ENCODE measurements at regions not wholly inside any gene's neighbourhood (a gene's known extent, or its start where the extent isn't known, plus 50 kb on each side); places are given as distances from the start of the nearest gene placed in this dataset.

GRCh38 chr6:27760464-27760863 is 151.7 kb downstream of the OR2B2 start:
- TF ChIP-seq POLR2A (IDR thresholded peaks at IDR 0.05) (no peak), CTCF (IDR thresholded peaks at IDR 0.05) (no peak)
- no peak overlapping the region for H3K4me3 ChIP-seq
- intact Hi-C loops (cut with DNase I) = no loop called here
- peaks cover 28% of the 10 kb centered on the region for H3K27me3 ChIP-seq
- no peak overlapping the region for H3K27ac ChIP-seq
- no peaks in the 10 kb centered on the region for H3K4me1 ChIP-seq (replicated peaks in 1 of 2)
- H3K9me3 ChIP-seq (replicated peaks in 1 of 3) = no peaks in the 10 kb centered on the region
- no peaks in the 10 kb centered on the region for H3K36me3 ChIP-seq (replicated peaks in 1 of 2)
- no peak for DNase-seq
- 72 to 96% (median 85%) methylated on average over 2 of the region's 2 CpGs for WGBS, 4 donors

- peaks cover 28% of the 10 kb centered on the region for H3K27me3 ChIP-seq
- 66 to 81% (median 74%) methylated on average over 1 of the region's 1 CpG for WGBS, 4 donors
- no peaks in the 10 kb centered on the region for H3K36me3 ChIP-seq (replicated peaks in 1 of 2)
- no peaks in the 10 kb centered on the region for H3K4me1 ChIP-seq (replicated peaks in 1 of 2)
- intact Hi-C loops (cut with DNase I) = loop anchor here in 1 of 2 donors (10.0 kb wide), 1 partner anchor 245 kb away; no protein-coding TSS in a partner anchor
- H3K4me3 ChIP-seq = no peak overlapping the region
- no peak overlapping the region for H3K27ac ChIP-seq
- no peaks in the 10 kb centered on the region for H3K9me3 ChIP-seq (replicated peaks in 1 of 3)
- TF ChIP-seq POLR2A (IDR thresholded peaks at IDR 0.05) (no peak), CTCF (IDR thresholded peaks at IDR 0.05) (no peak)
- DNase-seq = no peak
Measured at GRCh38 chr6:27759930-27760329, 152.3 kb downstream of the OR2B2 start.

- TF ChIP-seq POLR2A (IDR thresholded peaks at IDR 0.05) (no peak), CTCF (IDR thresholded peaks at IDR 0.05) (no peak)
- no peaks in the 10 kb centered on the region for H3K9me3 ChIP-seq (replicated peaks in 1 of 3)
- H3K36me3 ChIP-seq (replicated peaks in 1 of 2) = no peaks in the 10 kb centered on the region
- H3K27me3 ChIP-seq = peaks cover 28% of the 10 kb centered on the region
- no peak for DNase-seq
- no peak overlapping the region for H3K4me3 ChIP-seq
- intact Hi-C loops (cut with DNase I) = loop anchor here in 1 of 2 donors (10.0 kb wide), 1 partner anchor 244 kb away; no protein-coding TSS in a partner anchor
- no peak overlapping the region for H3K27ac ChIP-seq
- H3K4me1 ChIP-seq (replicated peaks in 1 of 2) = peaks cover 0 to 7% of the 10 kb centered on the region in 2 donors
- WGBS, 4 donors = 67 to 73% (median 72%) methylated on average over 10 of the region's 10 CpGs
Measured at GRCh38 chr6:27758491-27758890, 153.7 kb downstream of the OR2B2 start.

GRCh38 chr6:27757307-27757706 is 154.9 kb downstream of the OR2B2 start:
- Histone ChIP-seq H3K4me3 (peak overlapping the region in 1 of 4 donors; percentile 27), H3K36me3 (replicated peaks in 1 of 2) (no peaks in the 10 kb centered on the region), H3K4me1 (replicated peaks in 1 of 2) (peaks cover 0 to 8% of the 10 kb centered on the region in 2 donors), H3K27me3 (peaks cover 22% of the 10 kb centered on the region), H3K27ac (no peak overlapping the region), H3K9me3 (replicated peaks in 1 of 3) (no peaks in the 10 kb centered on the region)
- no peak for TF ChIP-seq POLR2A (IDR thresholded peaks at IDR 0.05)
- no peak for TF ChIP-seq CTCF (IDR thresholded peaks at IDR 0.05)
- DNase-seq = no peak
- intact Hi-C loops (cut with DNase I) = loop anchor here in 1 of 2 donors (10.0 kb wide), 1 partner anchor 243 kb away; no protein-coding TSS in a partner anchor
- 26 to 70% (median 31%) methylated on average over 3 to 30 of the region's 30 CpGs for WGBS, 4 donors

Data from adrenal gland (tissue), 9 donors.